Mesenchymal stem cell (in vitro differentiated cells and primary cell): ENCODE measurements at regions not wholly inside any gene's neighbourhood (a gene's known extent, or its start where the extent isn't known, plus 50 kb on each side); places are given as distances from the start of the nearest gene placed in this dataset.

Experiments used
- DNase-seq: peaks from one replicate; pipeline ENCODE4 v3.0.0-alpha.2; 2013
- H2AFZ ChIP-seq: one replicate; pipeline ENCODE4 v1.6.1; 2013; ENCODE audit warnings: low read depth, mild to moderate bottlenecking, control low read depth, inconsistent platforms, low read length, moderate library complexity
- H2AK5ac ChIP-seq: 2 replicates; pipeline ENCODE4 v1.6.1; 2013; ENCODE audit warnings: low read length, moderate library complexity, mild to moderate bottlenecking, inconsistent platforms; ENCODE audit not compliant: severe bottlenecking
- H2BK120ac ChIP-seq: one replicate; pipeline ENCODE4 v1.6.1; 2013; ENCODE audit warnings: low read depth, mild to moderate bottlenecking, inconsistent platforms, low read length, moderate library complexity
- H2BK12ac ChIP-seq, 2 experiments: one replicate each; pipeline ENCODE4 v1.6.1; 2013; ENCODE audit warnings: inconsistent platforms in 2 of 2, low read length in 2 of 2, mild to moderate bottlenecking in 2 of 2, moderate library complexity in 2 of 2, control low read depth in 1 of 2
- H2BK15ac ChIP-seq: one replicate; pipeline ENCODE4 v1.6.1; 2013; ENCODE audit warnings: mild to moderate bottlenecking, low read depth, inconsistent platforms; ENCODE audit not compliant: poor library complexity, severe bottlenecking
- H2BK5ac ChIP-seq: 2 replicates; pipeline ENCODE4 v1.6.1; 2013; ENCODE audit warnings: low read depth, mild to moderate bottlenecking, low read length, control low read depth, inconsistent platforms; ENCODE audit not compliant: poor library complexity, severe bottlenecking
- H3K14ac ChIP-seq, 2 experiments: one replicate each; pipeline ENCODE4 v1.6.1; 2013; ENCODE audit warnings: inconsistent platforms in 2 of 2, low read length in 2 of 2, control low read depth in 1 of 2, mild to moderate bottlenecking in 1 of 2, moderate library complexity in 1 of 2
- H3K18ac ChIP-seq, 2 experiments: one replicate each; pipeline ENCODE4 v1.6.1; 2013; ENCODE audit warnings: inconsistent platforms in 2 of 2, low read length in 2 of 2, control low read depth in 1 of 2, low read depth in 1 of 2, mild to moderate bottlenecking in 1 of 2
- H3K23ac ChIP-seq, 2 experiments: one replicate each; pipeline ENCODE4 v1.6.1; 2013; ENCODE audit warnings: inconsistent platforms in 2 of 2, low read length in 2 of 2, mild to moderate bottlenecking in 2 of 2, moderate library complexity in 2 of 2, control low read depth in 1 of 2
- H3K27ac ChIP-seq: 2 replicates; pipeline ENCODE4 v1.5.1; 2013; ENCODE audit warnings: mild to moderate bottlenecking, moderate library complexity, low read length, control low read depth, inconsistent platforms; ENCODE audit not compliant: poor library complexity, severe bottlenecking
- H3K27me3 ChIP-seq, 2 experiments: 2 replicates each; pipeline versions ENCODE4 v1.6.1 to v1.7.0; 2013; ENCODE audit warnings: low read length in 2 of 2, mild to moderate bottlenecking in 2 of 2, moderate library complexity in 2 of 2, control low read depth in 1 of 2, inconsistent platforms in 1 of 2; ENCODE audit not compliant: control insufficient read depth in 1 of 2, insufficient read depth in 1 of 2
- H3K36me3 ChIP-seq, 2 experiments: 2 replicates each; pipeline versions ENCODE4 v1.6.1 to v1.7.0; 2013; ENCODE audit warnings: low read length in 2 of 2, control low read depth in 1 of 2, inconsistent platforms in 1 of 2, low read depth in 1 of 2, mild to moderate bottlenecking in 1 of 2; ENCODE audit not compliant: insufficient read depth in 2 of 2, control insufficient read depth in 1 of 2
- H3K4ac ChIP-seq, 2 experiments: one replicate each; pipeline ENCODE4 v1.6.1; 2013; ENCODE audit warnings: inconsistent platforms in 2 of 2, low read length in 2 of 2, mild to moderate bottlenecking in 2 of 2, moderate library complexity in 2 of 2, control low read depth in 1 of 2, low read depth in 1 of 2
- H3K4me1 ChIP-seq: 2 replicates; pipeline ENCODE4 v1.6.1; 2013; ENCODE audit warnings: low read depth, low read length, control low read depth; ENCODE audit not compliant: control insufficient read depth, insufficient read depth
- H3K4me2 ChIP-seq: 2 replicates; pipeline ENCODE4 v1.6.1; 2013; ENCODE audit warnings: low read length, mild to moderate bottlenecking, inconsistent platforms; ENCODE audit not compliant: poor library complexity, severe bottlenecking
- H3K4me3 ChIP-seq, 2 experiments: 2 replicates each; pipeline versions ENCODE4 v1.5.1 to v1.7.0; 2013; ENCODE audit warnings: low read length in 2 of 2, mild to moderate bottlenecking in 2 of 2, control low read depth in 1 of 2, low read depth in 1 of 2; ENCODE audit not compliant: insufficient read depth in 1 of 2
- H3K79me1 ChIP-seq: replicated peaks from 2 replicates; pipeline ENCODE4 v1.6.1; 2013; ENCODE audit warnings: mild to moderate bottlenecking, control low read depth, low read length, inconsistent platforms; ENCODE audit not compliant: poor library complexity, severe bottlenecking
- H3K9ac ChIP-seq: 2 replicates; pipeline ENCODE4 v1.7.0; 2013; ENCODE audit warnings: mild to moderate bottlenecking, low read length, moderate library complexity
- H3K9me3 ChIP-seq: 2 replicates; pipeline ENCODE4 v1.7.0; 2013; ENCODE audit warnings: mild to moderate bottlenecking, low read length; ENCODE audit not compliant: control insufficient read depth
- H4K8ac ChIP-seq: one replicate; pipeline ENCODE4 v1.6.1; 2013; ENCODE audit warnings: inconsistent platforms, mild to moderate bottlenecking, low read length, moderate library complexity
- H4K91ac ChIP-seq: one replicate; pipeline ENCODE4 v1.6.1; 2013; ENCODE audit warnings: mild to moderate bottlenecking, low read length, inconsistent platforms
- WGBS: methylation state at CpG from one replicate; pipeline ENCODE4 v1.1.7; 2013; ENCODE audit warnings: mixed read lengths; 5-methylcytosine and 5-hydroxymethylcytosine counted together

DNA sequence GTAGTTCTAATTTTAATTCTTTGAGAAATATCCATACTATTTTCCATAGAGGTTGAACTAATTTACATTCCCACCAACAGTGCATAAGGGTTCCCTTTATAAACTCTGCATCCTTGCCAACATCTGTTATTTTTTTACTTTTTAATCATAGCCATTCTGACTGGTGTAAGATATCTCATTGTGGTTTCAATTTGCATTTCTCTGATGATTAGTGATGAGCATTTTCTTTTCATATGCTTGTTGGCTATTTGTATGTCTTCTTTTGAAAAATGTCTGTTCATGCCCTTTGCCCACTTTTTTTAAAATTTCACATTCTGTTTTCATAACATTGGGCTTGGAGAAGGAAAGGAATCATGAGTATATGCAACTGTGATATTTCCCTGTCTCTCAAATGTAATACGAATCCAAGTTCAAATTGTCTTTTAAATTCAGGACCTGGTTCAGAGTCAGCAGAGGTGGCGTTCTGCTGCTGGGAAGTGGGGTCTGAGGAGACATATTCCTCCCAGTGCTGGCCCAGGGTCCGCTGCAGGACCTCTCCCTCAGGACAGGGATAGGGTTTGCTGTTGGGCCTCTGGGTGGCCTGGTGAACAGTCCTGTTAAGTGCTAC, 81.2 kb upstream of the ETV6 start:
- H3K36me3 ChIP-seq: no peaks in the 10 kb centered on the region
- H2BK12ac ChIP-seq: no peak overlapping the region
- no peak overlapping the region for H4K91ac ChIP-seq
- no peak overlapping the region for H2BK5ac ChIP-seq
- no peak overlapping the region for H3K4me3 ChIP-seq
- H3K27me3 ChIP-seq: no peaks in the 10 kb centered on the region
- H2BK15ac ChIP-seq: no peak overlapping the region
- H3K14ac ChIP-seq: no peak overlapping the region
- 92% methylated on average over 3 of the region's 3 CpGs for WGBS
- peak overlapping the region; percentile 16 for H3K4me2 ChIP-seq
- H3K4ac ChIP-seq: no peak overlapping the region
- no peak for DNase-seq
- no peak overlapping the region for H3K23ac ChIP-seq
- H3K4me1 ChIP-seq: peaks cover 2% of the 10 kb centered on the region
- no peak overlapping the region for H2AFZ ChIP-seq
- no peak overlapping the region for H2BK120ac ChIP-seq
- H4K8ac ChIP-seq: no peak overlapping the region
- no peak overlapping the region for H3K9ac ChIP-seq
- no peak overlapping the region for H3K18ac ChIP-seq
- no peak overlapping the region for H2AK5ac ChIP-seq
- no peaks in the 10 kb centered on the region for H3K9me3 ChIP-seq
- peaks cover 2% of the 10 kb centered on the region for H3K79me1 ChIP-seq
- no peak overlapping the region for H3K27ac ChIP-seq

DNA sequence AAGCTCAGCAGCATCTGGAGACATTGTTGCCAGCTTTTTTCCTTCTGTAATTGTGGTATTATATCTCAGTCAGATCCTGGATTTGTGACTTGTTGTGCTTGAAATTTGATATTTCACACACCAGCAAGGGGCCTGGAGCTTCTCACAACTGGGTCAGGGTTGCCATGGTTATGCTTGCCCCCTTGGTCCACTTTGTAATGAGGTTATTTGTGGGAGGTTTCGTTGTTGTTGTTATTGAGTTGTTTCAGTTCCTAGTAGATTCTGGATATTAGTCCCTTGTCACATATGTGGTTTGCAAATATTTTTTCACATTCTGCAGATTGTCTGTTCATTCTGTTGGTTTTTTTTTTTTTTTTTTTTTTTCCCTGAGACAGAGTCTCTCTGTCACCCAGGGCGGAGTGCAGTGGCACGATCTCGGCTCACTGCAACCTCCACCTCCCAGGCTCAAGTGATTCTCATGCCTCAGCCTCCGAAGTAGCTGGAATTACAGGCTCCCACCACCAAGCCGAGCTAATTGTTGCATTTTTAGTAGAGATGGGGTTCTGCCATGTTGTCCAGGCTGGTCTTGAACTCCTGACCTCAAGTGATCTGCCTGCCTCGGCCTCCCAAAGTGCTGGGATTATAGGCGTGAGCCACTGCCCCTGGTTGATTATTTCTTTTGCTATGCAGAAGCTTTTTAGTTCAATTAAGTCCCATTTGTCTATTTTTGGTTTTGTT, 80.6 kb upstream of the ETV6 start:
- Histone ChIP-seq H3K14ac (no peak overlapping the region), H3K79me1 (peaks cover 2% of the 10 kb centered on the region), H3K27ac (no peak overlapping the region), H3K23ac (no peak overlapping the region), H3K27me3 (no peaks in the 10 kb centered on the region), H2BK15ac (no peak overlapping the region), H2BK5ac (no peak overlapping the region), H4K8ac (no peak overlapping the region), H3K4me1 (peaks cover 2% of the 10 kb centered on the region), H3K9me3 (no peaks in the 10 kb centered on the region), H2AFZ (no peak overlapping the region), H3K9ac (no peak overlapping the region), H3K18ac (no peak overlapping the region), H3K4ac (no peak overlapping the region), H3K4me2 (peak overlapping the region; percentile 16), H3K36me3 (no peaks in the 10 kb centered on the region), H3K4me3 (no peak overlapping the region), H2BK12ac (no peak overlapping the region), H2BK120ac (no peak overlapping the region), H2AK5ac (no peak overlapping the region), H4K91ac (no peak overlapping the region)
- 84% methylated on average over 5 of the region's 8 CpGs for WGBS
- DNase-seq: no peak

GRCh38 chr12:11569716-11570115, 79.8 kb upstream of the ETV6 start:
- Histone ChIP-seq H3K4ac (no peak overlapping the region), H3K36me3 (no peaks in the 10 kb centered on the region), H2BK5ac (no peak overlapping the region), H2BK15ac (no peak overlapping the region), H2BK120ac (no peak overlapping the region), H2AFZ (no peak overlapping the region), H3K9me3 (no peaks in the 10 kb centered on the region), H2AK5ac (no peak overlapping the region), H3K4me1 (peaks cover 2% of the 10 kb centered on the region), H3K4me2 (no peak overlapping the region), H3K27ac (no peak overlapping the region), H4K91ac (no peak overlapping the region), H4K8ac (no peak overlapping the region), H3K4me3 (no peak overlapping the region), H3K9ac (no peak overlapping the region), H3K27me3 (no peaks in the 10 kb centered on the region), H3K23ac (no peak overlapping the region), H3K18ac (no peak overlapping the region), H2BK12ac (no peak overlapping the region), H3K79me1 (no peaks in the 10 kb centered on the region), H3K14ac (no peak overlapping the region)
- no peak for DNase-seq

GRCh38 chr12:11573880-11574279, 75.6 kb upstream of the ETV6 start:
- WGBS: no CpG with 5 or more reads among the region's 2 CpGs
- no peaks in the 10 kb centered on the region for H3K79me1 ChIP-seq
- H2BK5ac ChIP-seq: no peak overlapping the region

More at GRCh38 chr12:11573880-11574279, 75.6 kb upstream of the ETV6 start:
- Histone ChIP-seq H2AFZ (no peak overlapping the region), H3K18ac (no peak overlapping the region), H3K4ac (no peak overlapping the region), H3K4me3 (no peak overlapping the region), H3K36me3 (no peaks in the 10 kb centered on the region), H3K4me2 (no peak overlapping the region), H2BK120ac (no peak overlapping the region), H2AK5ac (no peak overlapping the region), H4K8ac (no peak overlapping the region), H2BK15ac (no peak overlapping the region), H3K27ac (no peak overlapping the region), H2BK12ac (no peak overlapping the region), H3K14ac (no peak overlapping the region), H3K9me3 (no peaks in the 10 kb centered on the region), H3K4me1 (peaks cover 5% of the 10 kb centered on the region), H4K91ac (no peak overlapping the region), H3K9ac (no peak overlapping the region), H3K27me3 (no peaks in the 10 kb centered on the region), H3K23ac (no peak overlapping the region)
- DNase-seq: no peak
